IPS DF 6.9 (cell line): ENCODE measurements at regions not wholly inside any gene's neighbourhood (a gene's known extent, or its start where the extent isn't known, plus 50 kb on each side); places are given as distances from the start of the nearest gene placed in this dataset.

Experiments used
- DNase-seq: peaks from one replicate; pipeline ENCODE4 v3.0.0-alpha.2; 2013; ENCODE audit warnings: low read depth, low spot score
- H3K27ac ChIP-seq: one replicate; pipeline ENCODE4 v1.5.1; 2013; ENCODE audit warnings: low read length, control low read depth
- H3K27me3 ChIP-seq: 2 replicates; pipeline ENCODE4 v1.6.1; 2013; ENCODE audit warnings: mild to moderate bottlenecking, low read length; ENCODE audit not compliant: control insufficient read depth, insufficient read depth
- H3K36me3 ChIP-seq: 2 replicates; pipeline ENCODE4 v1.6.1; 2013; ENCODE audit warnings: low read length; ENCODE audit not compliant: control insufficient read depth, insufficient read depth
- H3K4me1 ChIP-seq: 2 replicates; pipeline ENCODE4 v1.6.1; 2013; ENCODE audit warnings: low read length; ENCODE audit not compliant: control insufficient read depth, insufficient read depth
- H3K4me3 ChIP-seq: 2 replicates; pipeline ENCODE4 v1.5.1; 2013; ENCODE audit warnings: mild to moderate bottlenecking, low read length
- H3K9me3 ChIP-seq: 2 replicates; pipeline ENCODE4 v1.6.1; 2013; ENCODE audit warnings: low read length, inconsistent platforms; ENCODE audit not compliant: control insufficient read depth, insufficient read depth
- WGBS: extraction: QIAGEN DNeasy Blood & Tissue Kit; methylation state at CpG from one replicate; pipeline ENCODE4 v1.1.7; 2013; ENCODE audit warnings: mixed read lengths, missing lambda C conversion rate; ENCODE audit not compliant: insufficient read length, insufficient coverage; 5-methylcytosine and 5-hydroxymethylcytosine counted together

GRCh38 chr16:6192532-6192931 is 1094.9 kb upstream of the EEF2KMT start:
- WGBS = no CpG with 5 or more reads among the region's 3 CpGs
- no peak for DNase-seq
- no peak overlapping the region for H3K27ac ChIP-seq

GRCh38 chr16:6190776-6191175 is 1093.2 kb upstream of the EEF2KMT start:
- H3K4me1 ChIP-seq = no peaks in the 10 kb centered on the region
- H3K36me3 ChIP-seq = no peaks in the 10 kb centered on the region
- no peaks in the 10 kb centered on the region for H3K27me3 ChIP-seq
- H3K9me3 ChIP-seq = no peaks in the 10 kb centered on the region; the same call in 1 of the 2 replicates
- no peak overlapping the region for H3K4me3 ChIP-seq
- DNase-seq = no peak
- no CpG with 5 or more reads among the region's 7 CpGs for WGBS
- no peak overlapping the region for H3K27ac ChIP-seq

More at GRCh38 chr16:6192532-6192931, 1094.9 kb upstream of the EEF2KMT start:
- no peaks in the 10 kb centered on the region for H3K4me1 ChIP-seq
- no peak overlapping the region for H3K4me3 ChIP-seq
- no peaks in the 10 kb centered on the region for H3K27me3 ChIP-seq
- H3K36me3 ChIP-seq = no peaks in the 10 kb centered on the region
- H3K9me3 ChIP-seq = no peaks in the 10 kb centered on the region; the same call in 1 of the 2 replicates

DNA sequence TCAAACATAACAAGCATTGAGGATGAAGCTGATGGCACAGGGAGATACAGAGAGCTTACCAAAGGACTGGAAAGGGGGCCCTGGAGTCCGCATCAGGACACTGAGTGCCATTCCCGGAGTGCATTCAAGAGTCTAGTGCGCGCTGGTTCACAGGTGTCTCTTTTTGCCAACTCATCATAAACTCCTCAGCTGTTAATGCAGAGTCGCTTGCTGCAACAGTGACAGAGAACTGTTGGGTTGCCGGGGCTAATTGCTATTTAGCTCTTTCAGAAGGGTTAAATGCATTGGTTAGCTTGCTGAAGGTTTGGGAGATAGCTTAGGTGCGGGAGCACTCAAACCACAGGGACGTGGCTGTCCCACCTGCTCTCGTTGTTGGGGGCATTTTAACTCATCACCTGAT is 1091.6 kb upstream of the EEF2KMT start:
- H3K4me1 ChIP-seq = no peaks in the 10 kb centered on the region
- no peaks in the 10 kb centered on the region; the same call in none of the 2 replicates for H3K9me3 ChIP-seq
- H3K27ac ChIP-seq = no peak overlapping the region
- no CpG with 5 or more reads among the region's 9 CpGs for WGBS
- no peaks in the 10 kb centered on the region for H3K36me3 ChIP-seq
- DNase-seq = no peak
- no peaks in the 10 kb centered on the region for H3K27me3 ChIP-seq
- no peak overlapping the region for H3K4me3 ChIP-seq

GRCh38 chr16:6177616-6178180 is 1080.1 kb upstream of the EEF2KMT start:
- Histone ChIP-seq H3K27me3 (no peaks in the 10 kb centered on the region), H3K36me3 (no peaks in the 10 kb centered on the region), H3K9me3 (no peaks in the 10 kb centered on the region; the same call in 1 of the 2 replicates), H3K27ac (no peak overlapping the region), H3K4me1 (no peaks in the 10 kb centered on the region), H3K4me3 (no peak overlapping the region)
- WGBS = no CpG with 5 or more reads among the region's 5 CpGs
- DNase-seq = no peak

DNA sequence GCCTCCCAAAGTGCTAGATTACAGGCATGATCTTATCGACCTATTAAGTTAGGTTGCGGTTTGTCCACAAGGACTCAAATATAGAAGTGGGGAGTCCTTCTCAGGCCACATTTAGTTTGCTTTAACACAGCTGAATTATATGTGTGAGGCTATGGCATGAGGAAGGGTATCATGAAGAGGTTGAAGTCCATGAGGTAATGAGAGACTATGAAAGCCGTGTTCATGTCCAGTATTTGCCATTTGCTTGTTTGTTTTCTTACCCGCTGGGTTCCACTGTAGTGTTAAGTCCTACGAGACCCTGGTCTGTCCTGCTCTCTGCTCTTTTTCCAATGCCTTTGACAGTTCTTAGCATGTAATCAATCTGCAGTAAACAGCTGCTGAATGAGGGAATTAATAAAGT is 1072.4 kb upstream of the EEF2KMT start:
- no peaks in the 10 kb centered on the region; the same call in 1 of the 2 replicates for H3K9me3 ChIP-seq
- no peak overlapping the region for H3K4me3 ChIP-seq
- no peaks in the 10 kb centered on the region for H3K4me1 ChIP-seq
- WGBS = no CpG with 5 or more reads among the region's 5 CpGs
- no peak for DNase-seq
- no peaks in the 10 kb centered on the region for H3K27me3 ChIP-seq
- no peak overlapping the region for H3K27ac ChIP-seq
- H3K36me3 ChIP-seq = no peaks in the 10 kb centered on the region

- no CpG with 5 or more reads among the region's 11 CpGs for WGBS
These were observed 1067.9 kb upstream of the EEF2KMT start for GRCh38 chr16:6165330-6165979.

DNA sequence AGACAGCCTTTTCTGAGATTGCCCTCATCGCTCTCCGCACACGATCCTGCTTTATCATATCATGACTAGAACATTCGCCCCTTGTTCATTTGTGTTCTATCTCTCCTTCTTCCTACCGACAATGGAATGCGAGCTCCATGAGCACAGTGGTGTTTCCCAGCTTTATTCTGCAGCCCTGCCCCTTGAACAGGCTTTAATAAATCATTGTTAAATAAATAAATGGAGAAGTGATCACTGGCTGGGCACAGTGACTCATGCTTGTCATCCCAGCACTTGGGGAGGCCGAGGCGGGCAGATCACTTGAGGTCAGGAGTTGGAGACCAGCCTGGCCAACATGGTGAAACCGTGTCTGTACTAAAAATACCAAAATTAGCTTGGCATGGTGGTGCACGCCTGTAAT is 1063.3 kb upstream of the EEF2KMT start:
- WGBS = no CpG with 5 or more reads among the region's 10 CpGs
- Histone ChIP-seq H3K9me3 (no peaks in the 10 kb centered on the region), H3K4me3 (no peak overlapping the region), H3K36me3 (no peaks in the 10 kb centered on the region), H3K4me1 (no peaks in the 10 kb centered on the region), H3K27me3 (no peaks in the 10 kb centered on the region), H3K27ac (no peak overlapping the region)
- no peak for DNase-seq

More at GRCh38 chr16:6165330-6165979, 1067.9 kb upstream of the EEF2KMT start:
- H3K27me3 ChIP-seq = no peaks in the 10 kb centered on the region
- no peaks in the 10 kb centered on the region for H3K36me3 ChIP-seq
- DNase-seq = no peak
- H3K4me1 ChIP-seq = no peaks in the 10 kb centered on the region
- no peak overlapping the region for H3K27ac ChIP-seq
- no peaks in the 10 kb centered on the region for H3K9me3 ChIP-seq
- H3K4me3 ChIP-seq = no peak overlapping the region

DNA sequence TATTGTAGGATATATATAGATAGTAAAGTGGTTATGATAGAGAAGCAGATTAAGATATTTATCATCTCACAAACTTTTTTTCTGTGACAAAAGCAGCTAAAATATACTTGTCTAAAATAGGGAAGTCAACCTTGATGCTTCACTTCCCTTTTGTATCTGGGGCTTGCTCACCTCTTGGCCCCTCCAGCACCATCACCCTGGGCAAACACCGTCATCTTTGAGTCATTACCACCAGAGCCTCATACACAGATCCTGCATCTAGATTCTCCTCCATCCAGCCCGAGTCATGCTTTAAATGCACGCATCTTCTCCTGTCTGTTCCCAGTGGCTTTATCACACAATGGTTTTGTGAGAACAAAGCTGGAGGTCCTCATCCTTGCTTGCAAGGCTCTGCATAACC is 1062.7 kb upstream of the EEF2KMT start:
- Histone ChIP-seq H3K9me3 (no peaks in the 10 kb centered on the region), H3K4me1 (no peaks in the 10 kb centered on the region), H3K27me3 (no peaks in the 10 kb centered on the region), H3K27ac (no peak overlapping the region), H3K36me3 (no peaks in the 10 kb centered on the region), H3K4me3 (no peak overlapping the region)
- no CpG with 5 or more reads among the region's 3 CpGs for WGBS
- no peak for DNase-seq

DNA sequence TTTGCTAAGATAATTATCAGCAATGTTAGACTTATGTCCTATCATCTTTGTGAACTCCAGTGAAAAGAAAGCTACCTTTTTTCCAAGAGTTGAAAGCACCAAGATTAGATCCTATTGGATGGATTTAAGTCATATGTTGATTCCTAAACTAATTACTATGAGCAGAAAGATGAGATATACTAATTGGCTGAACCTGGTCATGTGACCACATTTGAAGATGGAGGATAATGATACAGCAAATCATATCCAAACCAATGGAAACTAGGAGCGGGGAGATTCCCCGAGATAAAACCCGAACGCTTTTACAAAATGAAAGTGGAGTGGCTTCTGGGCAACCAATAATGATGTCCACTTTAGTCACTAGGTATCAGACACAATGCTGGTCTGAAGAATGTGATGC is 1060.2 kb upstream of the EEF2KMT start:
- H3K27ac ChIP-seq = no peak overlapping the region
- H3K9me3 ChIP-seq = no peaks in the 10 kb centered on the region
- no peaks in the 10 kb centered on the region for H3K4me1 ChIP-seq
- H3K4me3 ChIP-seq = no peak overlapping the region
- no peaks in the 10 kb centered on the region for H3K27me3 ChIP-seq
- no peak for DNase-seq
- no CpG with 5 or more reads among the region's 4 CpGs for WGBS
- no peaks in the 10 kb centered on the region for H3K36me3 ChIP-seq

DNA sequence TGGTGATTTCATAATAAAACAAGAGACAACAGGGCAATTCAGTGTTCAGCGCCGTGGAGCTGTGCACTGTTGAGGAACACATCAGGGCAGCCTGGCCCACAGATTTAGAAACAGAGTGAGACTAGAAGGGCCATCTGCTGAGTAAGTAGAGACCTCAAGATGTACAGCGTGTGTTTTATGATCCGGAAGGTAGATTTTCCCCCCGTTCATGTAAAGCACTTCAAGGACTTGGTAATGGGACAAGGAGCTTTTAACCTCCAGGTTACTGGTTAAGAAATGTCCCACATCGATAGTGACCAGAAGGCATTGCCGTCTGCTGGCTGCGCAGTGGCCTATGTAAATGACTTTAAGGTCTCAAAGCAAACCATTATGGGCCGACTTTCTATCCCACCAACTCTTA is 1057.7 kb upstream of the EEF2KMT start:
- Histone ChIP-seq H3K27me3 (no peaks in the 10 kb centered on the region), H3K9me3 (no peaks in the 10 kb centered on the region), H3K27ac (no peak overlapping the region), H3K4me1 (no peaks in the 10 kb centered on the region), H3K4me3 (no peak overlapping the region), H3K36me3 (no peaks in the 10 kb centered on the region)
- no peak for DNase-seq
- WGBS = no CpG with 5 or more reads among the region's 9 CpGs

DNA sequence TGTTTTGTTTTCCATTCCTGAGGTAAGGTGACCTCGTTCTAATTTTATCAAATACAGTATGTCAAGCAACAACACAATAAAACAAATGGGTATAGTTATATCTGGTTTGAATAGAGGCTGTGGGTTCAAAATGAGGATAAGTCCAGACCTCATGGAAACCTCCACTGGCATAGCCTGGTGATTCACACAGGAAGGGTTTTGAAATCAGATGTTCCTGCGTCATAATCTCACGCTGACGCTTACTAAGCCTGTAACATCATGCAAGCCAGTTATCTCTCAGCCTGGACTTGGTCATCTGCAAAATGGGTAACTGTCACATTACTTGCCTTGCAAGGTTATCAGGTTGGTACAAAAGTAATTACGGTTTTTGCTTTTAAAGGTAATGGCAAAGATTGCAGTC is 1056.3 kb upstream of the EEF2KMT start:
- Histone ChIP-seq H3K9me3 (no peaks in the 10 kb centered on the region), H3K36me3 (no peaks in the 10 kb centered on the region), H3K4me1 (0 out of 2 replicates have a peak, but pooled peaks cover 2% of the 10 kb centered on the region), H3K4me3 (no peak overlapping the region), H3K27me3 (no peaks in the 10 kb centered on the region), H3K27ac (no peak overlapping the region)
- DNase-seq = no peak
- WGBS = no CpG with 5 or more reads among the region's 5 CpGs
